ENCODE measurements at regions not wholly inside any gene's neighbourhood (a gene's known extent, or its start where the extent isn't known, plus 50 kb on each side); places are given as distances from the start of the nearest gene placed in this dataset.

- DNase-seq (ENCODE audit: low read depth in 4 of 4, low spot score in 2 of 4): no peak
Observed at GRCh38 chr2:145495590-145495989, 975.7 kb upstream of the ZEB2 start.

GRCh38 chr2:145494441-145494840, 974.5 kb upstream of the ZEB2 start:
- no peak for DNase-seq (ENCODE audit: low read depth in 4 of 4, low spot score in 2 of 4)

GRCh38 chr2:145488571-145488970, 968.7 kb upstream of the ZEB2 start:
- no peak for DNase-seq (ENCODE audit: low read depth in 4 of 4, low spot score in 2 of 4)

GRCh38 chr2:145484448-145485097, 964.7 kb upstream of the ZEB2 start:
- no peak for DNase-seq (ENCODE audit: low read depth in 4 of 4, low spot score in 2 of 4)

GRCh38 chr2:145483854-145484253, 963.9 kb upstream of the ZEB2 start:
- DNase-seq (ENCODE audit: low read depth in 4 of 4, low spot score in 2 of 4): no peak

GRCh38 chr2:145481334-145481922, 961.5 kb upstream of the ZEB2 start:
- no peak for DNase-seq (ENCODE audit: low read depth in 4 of 4, low spot score in 2 of 4)

- DNase-seq (ENCODE audit: low read depth in 4 of 4, low spot score in 2 of 4): no peak
Observed at GRCh38 chr2:145464866-145465265, 944.9 kb upstream of the ZEB2 start.

GRCh38 chr2:145460112-145460511, 940.2 kb upstream of the ZEB2 start:
- DNase-seq (ENCODE audit: low read depth in 4 of 4, low spot score in 2 of 4): no peak

- peak in 2 of 4 donors; percentile 17 to 20 for DNase-seq (ENCODE audit: low read depth in 4 of 4, low spot score in 2 of 4)
Observed at GRCh38 chr2:145431181-145431951, 911.4 kb upstream of the ZEB2 start.

- DNase-seq (ENCODE audit: low read depth in 4 of 4, low spot score in 2 of 4): no peak
Observed at GRCh38 chr2:145423809-145424208, 903.9 kb upstream of the ZEB2 start.

- DNase-seq (ENCODE audit: low read depth in 4 of 4, low spot score in 2 of 4): no peak
Observed at GRCh38 chr2:145422576-145422975, 902.7 kb upstream of the ZEB2 start.

- DNase-seq (ENCODE audit: low read depth in 4 of 4, low spot score in 2 of 4): no peak
Observed at GRCh38 chr2:145421841-145422240, 901.9 kb upstream of the ZEB2 start.

GRCh38 chr2:145416640-145417039, 896.7 kb upstream of the ZEB2 start:
- no peak for DNase-seq (ENCODE audit: low read depth in 4 of 4, low spot score in 2 of 4)

GRCh38 chr2:145415151-145415550, 895.2 kb upstream of the ZEB2 start:
- no peak for DNase-seq (ENCODE audit: low read depth in 4 of 4, low spot score in 2 of 4)

- DNase-seq (ENCODE audit: low read depth in 4 of 4, low spot score in 2 of 4): no peak
Observed at GRCh38 chr2:145413261-145414030, 893.5 kb upstream of the ZEB2 start.

GRCh38 chr2:145412155-145412554, 892.2 kb upstream of the ZEB2 start:
- no peak for DNase-seq (ENCODE audit: low read depth in 4 of 4, low spot score in 2 of 4)

GRCh38 chr2:145411493-145411892, 891.6 kb upstream of the ZEB2 start:
- DNase-seq (ENCODE audit: low read depth in 4 of 4, low spot score in 2 of 4): no peak

- no peak for DNase-seq (ENCODE audit: low read depth in 4 of 4, low spot score in 2 of 4)
Observed at GRCh38 chr2:145410086-145410485, 890.2 kb upstream of the ZEB2 start.

- DNase-seq (ENCODE audit: low read depth in 4 of 4, low spot score in 2 of 4): no peak
Observed at GRCh38 chr2:145408980-145409379, 889.1 kb upstream of the ZEB2 start.

GRCh38 chr2:145404690-145405089, 884.8 kb upstream of the ZEB2 start:
- no peak for DNase-seq (ENCODE audit: low read depth in 4 of 4, low spot score in 2 of 4)

GRCh38 chr2:145402706-145403277, 882.9 kb upstream of the ZEB2 start:
- DNase-seq (ENCODE audit: low read depth in 4 of 4, low spot score in 2 of 4): no peak

Measured in left renal cortex interstitium (tissue), 4 donors.